ENCODE measurements at regions not wholly inside any gene's neighbourhood (a gene's known extent, or its start where the extent isn't known, plus 50 kb on each side); places are given as distances from the start of the nearest gene placed in this dataset.

GRCh38 chr16:61007694-61008093, 1028.5 kb downstream of the CDH8 start:
- TF ChIP-seq, protein P1, sequence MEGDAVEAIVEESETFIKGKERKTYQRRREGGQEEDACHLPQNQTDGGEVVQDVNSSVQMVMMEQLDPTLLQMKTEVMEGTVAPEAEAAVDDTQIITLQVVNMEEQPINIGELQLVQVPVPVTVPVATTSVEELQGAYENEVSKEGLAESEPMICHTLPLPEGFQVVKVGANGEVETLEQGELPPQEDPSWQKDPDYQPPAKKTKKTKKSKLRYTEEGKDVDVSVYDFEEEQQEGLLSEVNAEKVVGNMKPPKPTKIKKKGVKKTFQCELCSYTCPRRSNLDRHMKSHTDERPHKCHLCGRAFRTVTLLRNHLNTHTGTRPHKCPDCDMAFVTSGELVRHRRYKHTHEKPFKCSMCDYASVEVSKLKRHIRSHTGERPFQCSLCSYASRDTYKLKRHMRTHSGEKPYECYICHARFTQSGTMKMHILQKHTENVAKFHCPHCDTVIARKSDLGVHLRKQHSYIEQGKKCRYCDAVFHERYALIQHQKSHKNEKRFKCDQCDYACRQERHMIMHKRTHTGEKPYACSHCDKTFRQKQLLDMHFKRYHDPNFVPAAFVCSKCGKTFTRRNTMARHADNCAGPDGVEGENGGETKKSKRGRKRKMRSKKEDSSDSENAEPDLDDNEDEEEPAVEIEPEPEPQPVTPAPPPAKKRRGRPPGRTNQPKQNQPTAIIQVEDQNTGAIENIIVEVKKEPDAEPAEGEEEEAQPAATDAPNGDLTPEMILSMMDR (IDR thresholded peaks at IDR 0.05): no peak
- no peak for TF ChIP-seq POLR2A (IDR thresholded peaks at IDR 0.05)

Data from ovary (tissue), 3 donors.